ENCODE measurements at regions not wholly inside any gene's neighbourhood (a gene's known extent, or its start where the extent isn't known, plus 50 kb on each side); places are given as distances from the start of the nearest gene placed in this dataset.

DNA sequence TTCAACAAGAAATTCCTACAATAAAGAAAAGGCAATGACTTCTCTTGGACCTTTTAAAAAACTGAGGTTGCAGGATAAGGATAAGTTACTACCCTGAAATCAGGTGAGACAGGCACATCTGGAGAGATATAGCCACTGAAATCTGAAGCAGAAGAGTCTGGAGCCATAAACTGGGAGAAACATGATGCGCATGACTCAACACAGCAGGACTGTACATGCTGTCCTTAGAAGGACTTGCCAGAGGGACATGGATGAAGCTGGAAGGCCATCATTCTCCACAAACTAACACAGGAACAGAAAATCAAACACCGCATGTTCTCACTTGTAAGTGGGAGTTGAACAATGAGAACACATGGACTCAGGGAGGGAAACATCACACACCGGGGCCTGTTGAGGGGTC, 1020.2 kb downstream of the AGBL1 start:
- FAIRE-seq = no peak
- ChIA-PET POLR2A (no interaction called here), CTCF (no interaction called here)
- no peak for ATAC-seq
- no peaks in the 10 kb centered on the region for H3K4me1 ChIP-seq
- peaks cover 21% of the 10 kb centered on the region for H3K9me3 ChIP-seq
- TF ChIP-seq, protein P1, sequence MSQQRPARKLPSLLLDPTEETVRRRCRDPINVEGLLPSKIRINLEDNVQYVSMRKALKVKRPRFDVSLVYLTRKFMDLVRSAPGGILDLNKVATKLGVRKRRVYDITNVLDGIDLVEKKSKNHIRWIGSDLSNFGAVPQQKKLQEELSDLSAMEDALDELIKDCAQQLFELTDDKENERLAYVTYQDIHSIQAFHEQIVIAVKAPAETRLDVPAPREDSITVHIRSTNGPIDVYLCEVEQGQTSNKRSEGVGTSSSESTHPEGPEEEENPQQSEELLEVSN (IDR thresholded peaks at IDR 0.05; ENCODE audit: borderline replicate concordance, low read depth) = no peak
- TF ChIP-seq, protein P2, sequence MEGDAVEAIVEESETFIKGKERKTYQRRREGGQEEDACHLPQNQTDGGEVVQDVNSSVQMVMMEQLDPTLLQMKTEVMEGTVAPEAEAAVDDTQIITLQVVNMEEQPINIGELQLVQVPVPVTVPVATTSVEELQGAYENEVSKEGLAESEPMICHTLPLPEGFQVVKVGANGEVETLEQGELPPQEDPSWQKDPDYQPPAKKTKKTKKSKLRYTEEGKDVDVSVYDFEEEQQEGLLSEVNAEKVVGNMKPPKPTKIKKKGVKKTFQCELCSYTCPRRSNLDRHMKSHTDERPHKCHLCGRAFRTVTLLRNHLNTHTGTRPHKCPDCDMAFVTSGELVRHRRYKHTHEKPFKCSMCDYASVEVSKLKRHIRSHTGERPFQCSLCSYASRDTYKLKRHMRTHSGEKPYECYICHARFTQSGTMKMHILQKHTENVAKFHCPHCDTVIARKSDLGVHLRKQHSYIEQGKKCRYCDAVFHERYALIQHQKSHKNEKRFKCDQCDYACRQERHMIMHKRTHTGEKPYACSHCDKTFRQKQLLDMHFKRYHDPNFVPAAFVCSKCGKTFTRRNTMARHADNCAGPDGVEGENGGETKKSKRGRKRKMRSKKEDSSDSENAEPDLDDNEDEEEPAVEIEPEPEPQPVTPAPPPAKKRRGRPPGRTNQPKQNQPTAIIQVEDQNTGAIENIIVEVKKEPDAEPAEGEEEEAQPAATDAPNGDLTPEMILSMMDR (IDR thresholded peaks at IDR 0.05) = no peak
- no peak for TF ChIP-seq MYC (IDR thresholded peaks at IDR 0.05; ENCODE audit: borderline replicate concordance, low read length)
- TF ChIP-seq BHLHE40 (IDR thresholded peaks at IDR 0.05; ENCODE audit: low read depth, low read length) = no peak
- no peak for TF ChIP-seq RNF2 (IDR thresholded peaks at IDR 0.05; ENCODE audit: borderline replicate concordance, low read depth)
- TF ChIP-seq KDM5A (IDR thresholded peaks at IDR 0.05) = no peak
- TF ChIP-seq, protein P3, sequence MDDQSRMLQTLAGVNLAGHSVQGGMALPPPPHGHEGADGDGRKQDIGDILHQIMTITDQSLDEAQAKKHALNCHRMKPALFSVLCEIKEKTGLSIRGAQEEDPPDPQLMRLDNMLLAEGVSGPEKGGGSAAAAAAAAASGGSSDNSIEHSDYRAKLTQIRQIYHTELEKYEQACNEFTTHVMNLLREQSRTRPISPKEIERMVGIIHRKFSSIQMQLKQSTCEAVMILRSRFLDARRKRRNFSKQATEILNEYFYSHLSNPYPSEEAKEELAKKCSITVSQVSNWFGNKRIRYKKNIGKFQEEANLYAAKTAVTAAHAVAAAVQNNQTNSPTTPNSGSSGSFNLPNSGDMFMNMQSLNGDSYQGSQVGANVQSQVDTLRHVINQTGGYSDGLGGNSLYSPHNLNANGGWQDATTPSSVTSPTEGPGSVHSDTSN (IDR thresholded peaks at IDR 0.05) = no peak
- no peak for TF ChIP-seq ESRRA (IDR thresholded peaks at IDR 0.05; ENCODE audit: borderline replicate concordance, low read length)
- no peak for DNase-seq (ENCODE audit: low read depth in 1 of 2, low spot score in 1 of 2)
- no peak overlapping the region for H3K27ac ChIP-seq
- H3K4me3 ChIP-seq = no peak overlapping the region
- WGBS (ENCODE audit: missing lambda C conversion rate) = 62% methylated on average over 3 of the region's 3 CpGs
- H3K4me2 ChIP-seq = no peak overlapping the region

DNA sequence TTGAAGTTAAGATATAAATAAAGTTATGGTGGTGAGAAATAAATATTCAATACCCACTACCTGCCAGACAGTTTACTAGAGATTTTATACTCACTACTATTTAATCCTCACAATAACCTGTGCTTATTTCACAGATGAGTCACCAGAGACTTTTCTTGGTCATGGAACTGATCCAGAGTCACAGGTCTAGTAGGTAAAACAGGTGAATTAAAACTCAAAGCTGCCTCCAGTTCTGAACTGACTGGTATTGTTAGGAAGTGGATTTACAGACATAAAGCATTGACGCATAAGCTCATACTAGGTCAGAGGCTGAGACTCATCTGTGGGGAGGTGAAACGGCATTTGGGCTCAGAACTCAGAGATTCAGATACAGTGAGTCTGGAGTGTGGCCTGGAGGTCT, 1009.9 kb downstream of the AGBL1 start:
- no peak for ATAC-seq
- Histone ChIP-seq H3K27ac (no peak overlapping the region), H3K4me2 (no peak overlapping the region), H3K4me3 (no peak overlapping the region), H3K4me1 (no peaks in the 10 kb centered on the region), H3K9me3 (no peaks in the 10 kb centered on the region)
- FAIRE-seq = no peak
- DNase-seq (ENCODE audit: low read depth in 1 of 2, low spot score in 1 of 2) = no peak
- 39% methylated on average over 2 of the region's 2 CpGs for WGBS (ENCODE audit: missing lambda C conversion rate)
- ChIA-PET CTCF (no interaction called here), POLR2A (no interaction called here)
- TF ChIP-seq EP300 (IDR thresholded peaks at IDR 0.05) = no peak
- TF ChIP-seq, protein P4, sequence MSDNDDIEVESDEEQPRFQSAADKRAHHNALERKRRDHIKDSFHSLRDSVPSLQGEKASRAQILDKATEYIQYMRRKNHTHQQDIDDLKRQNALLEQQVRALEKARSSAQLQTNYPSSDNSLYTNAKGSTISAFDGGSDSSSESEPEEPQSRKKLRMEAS (IDR thresholded peaks at IDR 0.05) = no peak
- no peak for TF ChIP-seq KDM5A (IDR thresholded peaks at IDR 0.05)
- TF ChIP-seq NFE2L2 (conservative IDR thresholded peaks at IDR 0.05; ENCODE audit: low read length) = no peak
- no peak for TF ChIP-seq CHD4 (IDR thresholded peaks at IDR 0.05; ENCODE audit: borderline replicate concordance)
- TF ChIP-seq SMC3 (IDR thresholded peaks at IDR 0.05) = no peak
- no peak for TF ChIP-seq POLR2AphosphoS2 (conservative IDR thresholded peaks at IDR 0.05; ENCODE audit: low read length)
- no peak for TF ChIP-seq MAFK (IDR thresholded peaks at IDR 0.05; ENCODE audit: partially characterized antibody)
- TF ChIP-seq, protein P5, sequence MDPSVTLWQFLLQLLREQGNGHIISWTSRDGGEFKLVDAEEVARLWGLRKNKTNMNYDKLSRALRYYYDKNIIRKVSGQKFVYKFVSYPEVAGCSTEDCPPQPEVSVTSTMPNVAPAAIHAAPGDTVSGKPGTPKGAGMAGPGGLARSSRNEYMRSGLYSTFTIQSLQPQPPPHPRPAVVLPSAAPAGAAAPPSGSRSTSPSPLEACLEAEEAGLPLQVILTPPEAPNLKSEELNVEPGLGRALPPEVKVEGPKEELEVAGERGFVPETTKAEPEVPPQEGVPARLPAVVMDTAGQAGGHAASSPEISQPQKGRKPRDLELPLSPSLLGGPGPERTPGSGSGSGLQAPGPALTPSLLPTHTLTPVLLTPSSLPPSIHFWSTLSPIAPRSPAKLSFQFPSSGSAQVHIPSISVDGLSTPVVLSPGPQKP (IDR thresholded peaks at IDR 0.05; ENCODE audit: low read depth, low read length) = no peak
- no peak for TF ChIP-seq MYC (IDR thresholded peaks at IDR 0.05; ENCODE audit: borderline replicate concordance, low read length)
- TF ChIP-seq POLR2A (IDR thresholded peaks at IDR 0.05; ENCODE audit: low read length) = no peak
- TF ChIP-seq SREBF2 (IDR thresholded peaks at IDR 0.05) = no peak
- TF ChIP-seq, protein P6, sequence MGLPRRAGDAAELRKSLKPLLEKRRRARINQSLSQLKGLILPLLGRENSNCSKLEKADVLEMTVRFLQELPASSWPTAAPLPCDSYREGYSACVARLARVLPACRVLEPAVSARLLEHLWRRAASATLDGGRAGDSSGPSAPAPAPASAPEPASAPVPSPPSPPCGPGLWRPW (IDR thresholded peaks at IDR 0.05) = no peak

DNA sequence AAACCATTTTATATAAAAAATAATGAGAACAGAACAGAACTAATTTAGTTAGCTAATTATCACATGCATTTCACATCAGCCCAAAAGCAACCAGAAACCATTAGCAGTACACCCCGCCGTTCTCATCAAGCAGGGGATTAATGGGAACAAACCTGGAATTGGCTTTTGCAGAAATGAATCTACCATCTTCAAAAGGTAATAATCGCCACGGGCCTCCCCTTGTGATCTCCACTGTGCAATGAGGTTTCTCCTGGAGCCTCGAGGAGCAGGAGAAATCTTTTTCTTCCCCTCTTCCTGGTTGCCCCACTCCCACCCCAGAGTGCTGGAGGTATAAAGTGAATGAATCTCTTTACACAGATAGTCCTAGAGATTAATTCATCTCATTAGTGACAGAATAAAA, 1003.5 kb downstream of the AGBL1 start:
- ATAC-seq (no peak), FAIRE-seq (no peak), DNase-seq (ENCODE audit: low read depth in 1 of 2, low spot score in 1 of 2) (no peak)
- WGBS (ENCODE audit: missing lambda C conversion rate) = 2% methylated on average over 5 of the region's 5 CpGs
- TF ChIP-seq GATA3 (IDR thresholded peaks at IDR 0.05; ENCODE audit: borderline replicate concordance) (no peak), SREBF2 (IDR thresholded peaks at IDR 0.05) (no peak)
- TF ChIP-seq, protein P7, sequence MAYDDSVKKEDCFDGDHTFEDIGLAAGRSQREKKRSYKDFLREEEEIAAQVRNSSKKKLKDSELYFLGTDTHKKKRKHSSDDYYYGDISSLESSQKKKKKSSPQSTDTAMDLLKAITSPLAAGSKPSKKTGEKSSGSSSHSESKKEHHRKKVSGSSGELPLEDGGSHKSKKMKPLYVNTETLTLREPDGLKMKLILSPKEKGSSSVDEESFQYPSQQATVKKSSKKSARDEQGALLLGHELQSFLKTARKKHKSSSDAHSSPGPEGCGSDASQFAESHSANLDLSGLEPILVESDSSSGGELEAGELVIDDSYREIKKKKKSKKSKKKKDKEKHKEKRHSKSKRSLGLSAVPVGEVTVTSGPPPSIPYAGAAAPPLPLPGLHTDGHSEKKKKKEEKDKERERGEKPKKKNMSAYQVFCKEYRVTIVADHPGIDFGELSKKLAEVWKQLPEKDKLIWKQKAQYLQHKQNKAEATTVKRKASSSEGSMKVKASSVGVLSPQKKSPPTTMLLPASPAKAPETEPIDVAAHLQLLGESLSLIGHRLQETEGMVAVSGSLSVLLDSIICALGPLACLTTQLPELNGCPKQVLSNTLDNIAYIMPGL (CRISPR knock-in tag; IDR thresholded peaks at IDR 0.05; ENCODE audit: borderline replicate concordance) = no peak
- ChIA-PET POLR2A (no interaction called here), CTCF (no interaction called here)
- H3K9me3 ChIP-seq = no peaks in the 10 kb centered on the region
- H3K27ac ChIP-seq = no peak overlapping the region
- H3K4me3 ChIP-seq = no peak overlapping the region
- no peak overlapping the region for H3K4me2 ChIP-seq
- H3K4me1 ChIP-seq = no peaks in the 10 kb centered on the region
